HepG2 (cell line): ENCODE measurements at regions not wholly inside any gene's neighbourhood (a gene's known extent, or its start where the extent isn't known, plus 50 kb on each side); places are given as distances from the start of the nearest gene placed in this dataset.
"Not testable (repeated sequence)": the region's sequence is repeated elsewhere in the genome, so short reads cannot be mapped to it uniquely, and the experiment has no call there.

Source experiments
- ATAC-seq: fragments of 200-7000 bp; cut with Tn5 transposase; 3 replicates; pipeline ENCODE4 v1.9.1; 2020; ENCODE audit warnings: mild to moderate bottlenecking, moderate library complexity
- BruUV-seq: library from RNA; stranded (reverse); fragments of 400-500 nt; replicated peaks from 2 replicates; lab custom pipeline; 2021; lab: Mats Ljungman, UMichigan
- CTCF ChIA-PET: fragments of 300-600 bp; formaldehyde crosslinking; extraction: SDS; loops from one replicate; lab custom pipeline; 2021; ENCODE audit warnings: low total read pairs, inconsistent platforms, low intra/inter-chr PET ratio; lab: Yijun Ruan, JAX
- POLR2A ChIA-PET: fragments of 350-600 bp; sonication (Branson Sonifier 250); formaldehyde crosslinking; loops from one replicate; lab custom pipeline; 2020; ENCODE audit warnings: antibody characterized with exemption, inconsistent platforms; lab: Yijun Ruan, JAX
- DNase-seq: peaks from one replicate; pipeline ENCODE4 v3.0.0-alpha.2; 2015; ENCODE audit warnings: low spot score
- FAIRE-seq: peaks from 3 replicates; lab custom pipeline; 2011; peaks lifted over from hg19 to GRCh38; lab: Jason Lieb, UNC
- H2AFZ ChIP-seq: one replicate; pipeline ENCODE4 v1.6.1; 2011; ENCODE audit warnings: low read length, inconsistent platforms
- H3K27ac ChIP-seq: fragments of 300-600 bp; 3 replicates; pipeline ENCODE4 v1.8.0; 2011; ENCODE audit warnings: mixed run types, mild to moderate bottlenecking, mixed read lengths, low read length, inconsistent platforms; ENCODE audit not compliant: insufficient read depth; ENCODE audit errors: extremely low read length
- H3K27me3 ChIP-seq, 2 experiments: fragments of 200-600 bp in 1 of 2; 2 replicates in 1 of 2; 3 replicates in 1 of 2; pipeline versions ENCODE4 v1.6.0 to v1.8.0; 2011; ENCODE audit warnings: low read length in 2 of 2, mild to moderate bottlenecking in 2 of 2, moderate library complexity in 2 of 2, inconsistent platforms in 1 of 2; ENCODE audit not compliant: insufficient read depth in 2 of 2, control insufficient read depth in 1 of 2
- H3K36me3 ChIP-seq, 2 experiments: fragments of 200-600 bp in 1 of 2; replicated peaks in 1 of 2; 2 replicates in 1 of 2; 3 replicates in 1 of 2; pipeline versions ENCODE4 v1.5.1 to v1.8.0; 2011; ENCODE audit warnings: low read length in 2 of 2, inconsistent platforms in 1 of 2; ENCODE audit not compliant: insufficient read depth in 2 of 2, control insufficient read depth in 1 of 2
- H3K4me1 ChIP-seq: 2 replicates; pipeline ENCODE4 v1.5.1; 2012; ENCODE audit warnings: low read length, inconsistent platforms; ENCODE audit not compliant: insufficient read depth
- H3K4me2 ChIP-seq: 2 replicates; pipeline ENCODE4 v1.6.0; 2011; ENCODE audit warnings: low read depth, low read length, inconsistent platforms
- H3K4me3 ChIP-seq, 3 experiments: fragments of 200-600 bp in 1 of 3; sonication (generic), shearing (Covaris generic) in 1 of 3; replicated peaks in 1 of 3; 2 replicates each; pipeline ENCODE4 v1.5.1; 2011 to 2016; ENCODE audit warnings: low read length in 3 of 3, inconsistent platforms in 2 of 3, low read depth in 2 of 3, mild to moderate bottlenecking in 2 of 3, control low read depth in 1 of 3, mixed read lengths in 1 of 3; ENCODE audit not compliant: insufficient read depth in 1 of 3
- H3K79me2 ChIP-seq: one replicate; pipeline ENCODE4 v1.6.1; 2011; ENCODE audit warnings: low read length, inconsistent platforms; ENCODE audit not compliant: insufficient read depth
- H3K9ac ChIP-seq: 2 replicates; pipeline ENCODE4 v1.6.0; 2011; ENCODE audit warnings: mild to moderate bottlenecking, low read depth, low read length, inconsistent platforms; ENCODE audit not compliant: insufficient read depth
- H3K9me3 ChIP-seq: 2 replicates; pipeline ENCODE4 v1.5.1; 2012; ENCODE audit warnings: mild to moderate bottlenecking, low read length
- H4K20me1 ChIP-seq: 2 replicates; pipeline ENCODE4 v1.6.0; 2011; ENCODE audit warnings: inconsistent platforms, mild to moderate bottlenecking, low read length, moderate library complexity; ENCODE audit not compliant: insufficient read depth
- FOXA3 ChIP-seq: IDR thresholded peaks from 2 replicates; pipeline ENCODE4 v1.6.1; 2016; ENCODE audit warnings: missing genetic modification reagents, missing compliant biosample characterization
- NFE2 ChIP-seq: sonication (generic); formaldehyde crosslinking; IDR thresholded peaks from 2 replicates; pipeline ENCODE4 v1.4.0; 2020; ENCODE audit warnings: missing genetic modification reagents
- ZBTB34 ChIP-seq: sonication (generic); formaldehyde crosslinking; IDR thresholded peaks from 2 replicates; pipeline ENCODE4 v1.8.0; 2022; ENCODE audit warnings: mild to moderate bottlenecking, missing genetic modification reagents
- ZNF30 ChIP-seq: sonication (generic); formaldehyde crosslinking; IDR thresholded peaks from 2 replicates; pipeline ENCODE4 v1.5.0; 2020; ENCODE audit warnings: mild to moderate bottlenecking, missing genetic modification reagents
- ZNF317 ChIP-seq: sonication (generic); formaldehyde crosslinking; IDR thresholded peaks from 2 replicates; pipeline ENCODE4 v1.5.0; 2020; ENCODE audit warnings: mild to moderate bottlenecking, missing genetic modification reagents
- ZNF337 ChIP-seq: sonication (generic); formaldehyde crosslinking; IDR thresholded peaks from 2 replicates; pipeline ENCODE4 v1.5.1; 2020; ENCODE audit warnings: missing genetic modification reagents, low read depth, mild to moderate bottlenecking, borderline replicate concordance
- ZNF646 ChIP-seq: sonication (generic); formaldehyde crosslinking; IDR thresholded peaks from 2 replicates; pipeline ENCODE4 v1.9.0; 2021; ENCODE audit warnings: mild to moderate bottlenecking, missing genetic modification reagents
- ZNF720 ChIP-seq: sonication (generic); formaldehyde crosslinking; IDR thresholded peaks from 2 replicates; pipeline ENCODE4 v1.4.0; 2020; ENCODE audit warnings: missing genetic modification reagents
- ZNF784 ChIP-seq: sonication (generic); formaldehyde crosslinking; IDR thresholded peaks from 2 replicates; pipeline ENCODE4 v1.5.1; 2020; ENCODE audit warnings: missing genetic modification reagents, mild to moderate bottlenecking, borderline replicate concordance
- WGBS: methylation state at CpG from one replicate; pipeline ENCODE4 v1.1.6; 2017; ENCODE audit warnings: low lambda C conversion rate; 5-methylcytosine and 5-hydroxymethylcytosine counted together
- in situ Hi-C: cut with HindIII; loops from 2 replicates; pipeline ENCODE4 v1.10.0; 2017; ENCODE audit warnings: low pct_unique_long_range_greater_than_20kb; ENCODE audit not compliant: extremely low pct_ligation_motif_present
- intact Hi-C: fragments of 100-400 bp; cut with micrococcal nuclease; formaldehyde crosslinking; loops from one replicate; pipeline ENCODE4 v1.10.0; 2022; ENCODE audit not compliant: unreplicated experiment
- TF ChIP-seq, protein P1 (sequence below): sonication (generic); formaldehyde crosslinking; IDR thresholded peaks from 2 replicates; pipeline ENCODE4 v1.8.0; 2022; ENCODE audit warnings: mild to moderate bottlenecking, missing genetic modification reagents, borderline replicate concordance

GRCh38 chr10:70987396-70988130 is 99.2 kb upstream of the PCBD1 start (continued):
- no peak for TF ChIP-seq ZNF784
- TF ChIP-seq ZNF30 = no peak
- TF ChIP-seq FOXA3 = no peak
- no peak for TF ChIP-seq ZBTB34 (CRISPR knock-in tag)
- no peak for TF ChIP-seq ZNF646 (CRISPR knock-in tag)
- TF ChIP-seq NFE2 (CRISPR knock-in tag) = no peak
- TF ChIP-seq ZNF317 = no peak
- TF ChIP-seq, protein P1, sequence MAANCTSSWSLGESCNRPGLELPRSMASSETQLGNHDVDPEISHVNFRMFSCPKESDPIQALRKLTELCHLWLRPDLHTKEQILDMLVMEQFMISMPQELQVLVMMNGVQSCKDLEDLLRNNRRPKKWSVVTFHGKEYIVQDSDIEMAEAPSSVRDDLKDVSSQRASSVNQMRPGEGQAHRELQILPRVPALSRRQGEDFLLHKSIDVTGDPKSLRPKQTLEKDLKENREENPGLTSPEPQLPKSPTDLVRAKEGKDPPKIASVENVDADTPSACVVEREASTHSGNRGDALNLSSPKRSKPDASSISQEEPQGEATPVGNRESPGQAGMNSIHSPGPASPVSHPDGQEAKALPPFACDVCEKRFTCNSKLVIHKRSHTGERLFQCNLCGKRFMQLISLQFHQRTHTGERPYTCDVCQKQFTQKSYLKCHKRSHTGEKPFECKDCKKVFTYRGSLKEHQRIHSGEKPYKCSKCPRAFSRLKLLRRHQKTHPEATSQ = no peak
- no peak for TF ChIP-seq ZNF337 (CRISPR knock-in tag)
- no peak for TF ChIP-seq ZNF720

- in situ Hi-C loops, H2AFZ ChIP-seq, DNase-seq, BruUV-seq, H3K9ac ChIP-seq, H4K20me1 ChIP-seq, H3K4me2 ChIP-seq, H3K36me3 ChIP-seq, POLR2A ChIA-PET, FAIRE-seq, H3K4me3 ChIP-seq, CTCF ChIA-PET, H3K79me2 ChIP-seq, H3K27me3 ChIP-seq, H3K9me3 ChIP-seq, intact Hi-C loops, H3K27ac ChIP-seq, ATAC-seq: not testable (repeated sequence)
- H3K4me1 ChIP-seq = peaks cover 24% of the 10 kb centered on the region
- WGBS = 79% methylated on average over 8 of the region's 8 CpGs
Observed at GRCh38 chr10:70990156-70990555, 101.8 kb upstream of the PCBD1 start.
